ENCODE measurements at regions not wholly inside any gene's neighbourhood (a gene's known extent, or its start where the extent isn't known, plus 50 kb on each side); places are given as distances from the start of the nearest gene placed in this dataset.

DNA sequence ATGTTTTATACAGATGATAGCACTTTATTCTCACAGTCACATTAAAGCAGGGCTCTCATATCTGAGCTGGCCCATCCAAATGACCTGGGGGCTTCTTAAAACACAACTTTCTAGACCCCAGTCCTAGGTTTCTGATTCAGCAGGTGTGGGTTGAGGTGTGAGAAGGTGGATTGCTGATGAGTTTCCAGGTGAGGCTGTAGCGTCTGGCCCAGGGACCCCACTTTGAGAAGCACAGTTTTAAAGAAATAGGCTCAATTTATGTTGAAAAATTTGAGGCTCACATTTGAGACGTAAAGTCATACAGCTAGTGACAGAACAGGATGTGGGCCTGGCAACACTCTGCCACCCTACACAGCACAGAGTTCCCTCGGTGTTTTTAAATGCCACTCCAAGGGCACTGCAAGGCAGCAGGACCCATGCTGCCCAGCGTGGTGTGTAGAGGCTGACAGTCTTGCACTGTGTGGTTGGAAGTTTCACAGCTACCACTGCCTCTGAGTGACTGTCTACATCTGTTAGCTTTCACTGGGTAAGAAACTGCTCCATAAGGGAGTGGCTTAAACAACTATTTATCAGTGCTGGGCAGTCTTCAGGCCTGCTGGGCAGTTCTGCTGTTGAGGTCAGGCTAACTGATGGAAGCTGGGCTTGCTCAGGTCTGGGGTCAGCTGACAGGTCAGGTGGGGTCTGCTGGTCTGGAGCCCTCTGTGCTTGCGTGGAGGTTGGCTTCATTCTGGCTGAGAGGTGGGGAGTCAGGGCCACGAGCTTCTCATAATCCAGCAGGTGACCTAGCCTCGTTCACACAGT is 319.7 kb downstream of the CXCL12 start:
- no CpG with 5 or more reads among the region's 7 CpGs for WGBS, 2 donors (ENCODE audit: extremely low coverage in 2 of 2, insufficient read length in 2 of 2, insufficient replicate concordance in 1 of 2)
- Histone ChIP-seq H4K91ac (ENCODE audit: low read depth, low read length, poor library complexity) (no peak overlapping the region), H3K23ac (ENCODE audit: low read depth, low read length, poor library complexity) (no peak overlapping the region), H3K4me1 (ENCODE audit: control insufficient read depth in 2 of 2, insufficient read depth in 1 of 2, low read depth in 1 of 2, low read length in 2 of 2) (peaks cover 0 to 9% of the 10 kb centered on the region in 2 donors), H3K27ac (replicated peaks; ENCODE audit: low read length) (no peak overlapping the region), H3K9ac (ENCODE audit: low read depth, low read length, poor library complexity) (no peak overlapping the region), H2AFZ (ENCODE audit: low read length) (no peak overlapping the region), H3K4me2 (ENCODE audit: insufficient read depth, low read length, poor library complexity, severe bottlenecking) (no peak overlapping the region), H2BK5ac (ENCODE audit: low read length) (no peak overlapping the region), H3K18ac (ENCODE audit: low read length) (peak overlapping the region; percentile 15), H2BK12ac (ENCODE audit: low read length) (peak overlapping the region; percentile 30), H2AK5ac (ENCODE audit: low read depth, low read length) (no peak overlapping the region), H4K8ac (ENCODE audit: low read depth, low read length) (no peak overlapping the region), H3K14ac (ENCODE audit: low read length) (no peak overlapping the region), H2BK15ac (ENCODE audit: low read length) (no peak overlapping the region), H3K27me3 (ENCODE audit: control insufficient read depth in 3 of 3, insufficient read depth in 3 of 3, low read depth in 1 of 3, low read length in 3 of 3) (no peaks in the 10 kb centered on the region), H3K9me3 (replicated peaks in 1 of 2; ENCODE audit: control insufficient read depth in 2 of 2, insufficient read depth in 1 of 2, low read depth in 1 of 2, low read length in 2 of 2) (no peaks in the 10 kb centered on the region), H3K4me3 (ENCODE audit: low read length in 2 of 2) (no peak overlapping the region), H3K4ac (ENCODE audit: low read length) (no peak overlapping the region), H2BK120ac (ENCODE audit: low read depth, low read length) (no peak overlapping the region), H3K79me1 (ENCODE audit: low read depth, low read length) (no peaks in the 10 kb centered on the region), H3K36me3 (replicated peaks in 1 of 2; ENCODE audit: control insufficient read depth in 2 of 2, insufficient read depth in 2 of 2, low read length in 2 of 2) (no peaks in the 10 kb centered on the region)
- no peak for DNase-seq (ENCODE audit: low spot score)

GRCh38 chr10:44064317-44064716 is 320.6 kb downstream of the CXCL12 start:
- no peaks in the 10 kb centered on the region for H3K27me3 ChIP-seq (ENCODE audit: control insufficient read depth in 3 of 3, insufficient read depth in 3 of 3, low read depth in 1 of 3, low read length in 3 of 3)

DNA sequence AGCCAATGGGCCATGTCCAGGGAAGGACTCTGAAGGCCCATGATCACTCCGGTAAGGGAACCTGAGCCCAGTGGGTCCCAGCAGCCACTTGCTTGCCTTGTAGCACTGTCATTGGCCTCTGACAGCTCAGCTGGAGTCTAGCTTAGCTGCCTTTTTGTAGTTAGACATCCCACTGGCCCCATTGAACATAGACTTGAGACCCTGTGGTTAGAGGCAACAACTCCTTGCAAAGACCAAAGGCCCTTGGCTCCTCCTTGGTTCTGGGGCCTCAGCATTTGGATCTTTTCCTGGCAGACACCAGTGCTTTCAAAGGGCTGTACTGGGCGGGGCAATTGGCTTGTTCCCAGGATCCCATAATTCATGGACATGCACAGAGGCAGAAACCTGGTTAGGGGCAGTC is 321.2 kb downstream of the CXCL12 start:
- no peak for DNase-seq (ENCODE audit: low spot score)
- Histone ChIP-seq H3K36me3 (replicated peaks in 1 of 2; ENCODE audit: control insufficient read depth in 2 of 2, insufficient read depth in 2 of 2, low read length in 2 of 2) (no peaks in the 10 kb centered on the region), H3K4me1 (ENCODE audit: control insufficient read depth in 2 of 2, insufficient read depth in 1 of 2, low read depth in 1 of 2, low read length in 2 of 2) (peaks cover 0 to 9% of the 10 kb centered on the region in 2 donors), H4K8ac (ENCODE audit: low read depth, low read length) (no peak overlapping the region), H4K91ac (ENCODE audit: low read depth, low read length, poor library complexity) (no peak overlapping the region), H2AFZ (ENCODE audit: low read length) (no peak overlapping the region), H3K9me3 (replicated peaks in 1 of 2; ENCODE audit: control insufficient read depth in 2 of 2, insufficient read depth in 1 of 2, low read depth in 1 of 2, low read length in 2 of 2) (no peaks in the 10 kb centered on the region), H2AK5ac (ENCODE audit: low read depth, low read length) (peak overlapping the region; percentile 47), H3K18ac (ENCODE audit: low read length) (no peak overlapping the region), H3K27me3 (ENCODE audit: control insufficient read depth in 3 of 3, insufficient read depth in 3 of 3, low read depth in 1 of 3, low read length in 3 of 3) (no peaks in the 10 kb centered on the region), H3K23ac (ENCODE audit: low read depth, low read length, poor library complexity) (no peak overlapping the region), H3K27ac (replicated peaks; ENCODE audit: low read length) (no peak overlapping the region), H2BK12ac (ENCODE audit: low read length) (no peak overlapping the region), H2BK120ac (ENCODE audit: low read depth, low read length) (no peak overlapping the region), H2BK5ac (ENCODE audit: low read length) (no peak overlapping the region), H3K4me3 (ENCODE audit: low read length in 2 of 2) (no peak overlapping the region), H3K79me1 (ENCODE audit: low read depth, low read length) (no peaks in the 10 kb centered on the region), H3K4ac (ENCODE audit: low read length) (no peak overlapping the region), H2BK15ac (ENCODE audit: low read length) (no peak overlapping the region), H3K4me2 (ENCODE audit: insufficient read depth, low read length, poor library complexity, severe bottlenecking) (no peak overlapping the region), H3K14ac (ENCODE audit: low read length) (no peak overlapping the region), H3K9ac (ENCODE audit: low read depth, low read length, poor library complexity) (no peak overlapping the region)
- WGBS, 2 donors (ENCODE audit: extremely low coverage in 2 of 2, insufficient read length in 2 of 2, insufficient replicate concordance in 1 of 2) = no CpG with 5 or more reads among the region's 2 CpGs

More at GRCh38 chr10:44064317-44064716, 320.6 kb downstream of the CXCL12 start:
- no peak for DNase-seq (ENCODE audit: low spot score)
- H2BK12ac ChIP-seq (ENCODE audit: low read length) = no peak overlapping the region
- H3K23ac ChIP-seq (ENCODE audit: low read depth, low read length, poor library complexity) = no peak overlapping the region
- H2BK15ac ChIP-seq (ENCODE audit: low read length) = no peak overlapping the region
- H3K4me3 ChIP-seq (ENCODE audit: low read length in 2 of 2) = no peak overlapping the region
- no CpG with 5 or more reads among the region's 8 CpGs for WGBS, 2 donors (ENCODE audit: extremely low coverage in 2 of 2, insufficient read length in 2 of 2, insufficient replicate concordance in 1 of 2)
- no peak overlapping the region for H2BK5ac ChIP-seq (ENCODE audit: low read length)
- H3K4me2 ChIP-seq (ENCODE audit: insufficient read depth, low read length, poor library complexity, severe bottlenecking) = no peak overlapping the region
- no peak overlapping the region for H2BK120ac ChIP-seq (ENCODE audit: low read depth, low read length)
- no peak overlapping the region for H2AFZ ChIP-seq (ENCODE audit: low read length)
- H3K4me1 ChIP-seq (ENCODE audit: control insufficient read depth in 2 of 2, insufficient read depth in 1 of 2, low read depth in 1 of 2, low read length in 2 of 2) = peaks cover 0 to 9% of the 10 kb centered on the region in 2 donors
- H3K14ac ChIP-seq (ENCODE audit: low read length) = no peak overlapping the region
- H3K27ac ChIP-seq (replicated peaks; ENCODE audit: low read length) = no peak overlapping the region
- no peak overlapping the region for H3K9ac ChIP-seq (ENCODE audit: low read depth, low read length, poor library complexity)
- no peaks in the 10 kb centered on the region for H3K9me3 ChIP-seq (replicated peaks in 1 of 2; ENCODE audit: control insufficient read depth in 2 of 2, insufficient read depth in 1 of 2, low read depth in 1 of 2, low read length in 2 of 2)
- H3K36me3 ChIP-seq (replicated peaks in 1 of 2; ENCODE audit: control insufficient read depth in 2 of 2, insufficient read depth in 2 of 2, low read length in 2 of 2) = no peaks in the 10 kb centered on the region
- no peak overlapping the region for H3K4ac ChIP-seq (ENCODE audit: low read length)
- H4K91ac ChIP-seq (ENCODE audit: low read depth, low read length, poor library complexity) = no peak overlapping the region
- H2AK5ac ChIP-seq (ENCODE audit: low read depth, low read length) = peak overlapping the region; percentile 26
- no peak overlapping the region for H4K8ac ChIP-seq (ENCODE audit: low read depth, low read length)
- no peak overlapping the region for H3K18ac ChIP-seq (ENCODE audit: low read length)
- no peaks in the 10 kb centered on the region for H3K79me1 ChIP-seq (ENCODE audit: low read depth, low read length)

DNA sequence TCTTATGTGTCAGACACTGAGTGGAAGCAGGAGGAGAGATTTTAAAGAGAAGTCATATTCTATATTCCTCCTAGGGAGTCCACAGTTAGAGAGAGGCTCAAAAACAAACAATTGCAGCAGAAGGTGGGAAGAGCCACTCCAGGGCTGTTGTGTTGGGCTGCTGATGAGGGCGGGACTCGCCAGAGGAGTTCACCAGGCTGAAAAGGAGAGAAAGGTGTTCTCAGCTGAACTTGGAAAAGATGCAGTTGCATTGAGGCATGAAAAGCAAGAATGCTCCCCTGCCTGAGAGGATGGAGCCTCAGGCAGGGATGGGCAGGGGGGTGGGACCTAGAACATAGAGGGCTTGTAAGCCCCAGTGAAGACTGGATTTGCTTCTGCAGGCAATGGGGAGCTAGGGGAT is 324.2 kb downstream of the CXCL12 start:
- Histone ChIP-seq H3K4me1 (ENCODE audit: control insufficient read depth in 2 of 2, insufficient read depth in 1 of 2, low read depth in 1 of 2, low read length in 2 of 2) (peaks cover 0 to 18% of the 10 kb centered on the region in 2 donors), H2BK12ac (ENCODE audit: low read length) (no peak overlapping the region), H3K4me2 (ENCODE audit: insufficient read depth, low read length, poor library complexity, severe bottlenecking) (no peak overlapping the region), H3K27ac (replicated peaks; ENCODE audit: low read length) (no peak overlapping the region), H3K27me3 (ENCODE audit: control insufficient read depth in 3 of 3, insufficient read depth in 3 of 3, low read depth in 1 of 3, low read length in 3 of 3) (no peaks in the 10 kb centered on the region), H3K14ac (ENCODE audit: low read length) (no peak overlapping the region), H4K8ac (ENCODE audit: low read depth, low read length) (no peak overlapping the region), H3K9me3 (replicated peaks in 1 of 2; ENCODE audit: control insufficient read depth in 2 of 2, insufficient read depth in 1 of 2, low read depth in 1 of 2, low read length in 2 of 2) (no peaks in the 10 kb centered on the region), H2AFZ (ENCODE audit: low read length) (no peak overlapping the region), H2BK5ac (ENCODE audit: low read length) (no peak overlapping the region), H3K36me3 (replicated peaks in 1 of 2; ENCODE audit: control insufficient read depth in 2 of 2, insufficient read depth in 2 of 2, low read length in 2 of 2) (no peaks in the 10 kb centered on the region), H2BK120ac (ENCODE audit: low read depth, low read length) (no peak overlapping the region), H3K18ac (ENCODE audit: low read length) (peak overlapping the region; percentile 15), H2BK15ac (ENCODE audit: low read length) (no peak overlapping the region), H3K4me3 (ENCODE audit: low read length in 2 of 2) (no peak overlapping the region), H3K23ac (ENCODE audit: low read depth, low read length, poor library complexity) (no peak overlapping the region), H3K9ac (ENCODE audit: low read depth, low read length, poor library complexity) (no peak overlapping the region), H3K79me1 (ENCODE audit: low read depth, low read length) (no peaks in the 10 kb centered on the region), H4K91ac (ENCODE audit: low read depth, low read length, poor library complexity) (no peak overlapping the region), H2AK5ac (ENCODE audit: low read depth, low read length) (no peak overlapping the region), H3K4ac (ENCODE audit: low read length) (no peak overlapping the region)
- no peak for DNase-seq (ENCODE audit: low spot score)
- WGBS, 2 donors (ENCODE audit: extremely low coverage in 2 of 2, insufficient read length in 2 of 2, insufficient replicate concordance in 1 of 2) = no CpG with 5 or more reads among the region's 2 CpGs
